Activated CD4-positive, alpha-beta memory T cell treated with anti-CD3 and anti-CD28 coated beads for 36 hours (primary cell): ENCODE measurements at regions not wholly inside any gene's neighbourhood (a gene's known extent, or its start where the extent isn't known, plus 50 kb on each side); places are given as distances from the start of the nearest gene placed in this dataset.
"Not testable (repeated sequence)": the region's sequence is repeated elsewhere in the genome, so short reads cannot be mapped to it uniquely, and the experiment has no call there.

Source experiments
- CTCF ChIA-PET: fragments of 350-600 bp; sonication (Branson Sonifier 250); formaldehyde crosslinking; loops from one replicate; lab custom pipeline; 2021; ENCODE audit warnings: antibody characterized with exemption, inconsistent platforms; lab: Charles Lee
- POLR2A ChIA-PET: fragments of 350-600 bp; sonication (Branson Sonifier 250); formaldehyde crosslinking; loops from one replicate; lab custom pipeline; 2021; ENCODE audit warnings: antibody characterized with exemption; lab: Charles Lee
- DNase-seq: peaks from one replicate; pipeline ENCODE4 v3.0.0-alpha.2; 2020
- H3K27ac Mint-ChIP-seq: one replicate; pipeline ENCODE4 v1.8.0; 2021; ENCODE audit warnings: mixed read lengths
- H3K27me3 Mint-ChIP-seq: one replicate; pipeline ENCODE4 v1.8.0; 2021; ENCODE audit warnings: mixed read lengths
- H3K36me3 Mint-ChIP-seq: one replicate; pipeline ENCODE4 v1.8.0; 2021; ENCODE audit warnings: mixed read lengths
- H3K4me1 Mint-ChIP-seq: one replicate; pipeline ENCODE4 v1.8.0; 2021; ENCODE audit warnings: low read depth, mixed read lengths
- H3K4me3 Mint-ChIP-seq: one replicate; pipeline ENCODE4 v1.8.0; 2021; ENCODE audit warnings: mild to moderate bottlenecking, mixed read lengths
- H3K9me3 Mint-ChIP-seq: one replicate; pipeline ENCODE4 v1.8.0; 2021; ENCODE audit warnings: mixed read lengths
- intact Hi-C: fragments of 100-400 bp; cut with micrococcal nuclease; formaldehyde crosslinking; loops from one replicate; pipeline ENCODE4 v1.15.1; 2023

- ChIA-PET POLR2A (no interaction called here), CTCF (no interaction called here)
- Mint-ChIP-seq H3K27ac (no peak overlapping the region), H3K36me3 (no peaks in the 10 kb centered on the region), H3K9me3 (peaks cover 2% of the 10 kb centered on the region), H3K4me3 (no peak overlapping the region), H3K27me3 (no peaks in the 10 kb centered on the region), H3K4me1 (no peaks in the 10 kb centered on the region)
- intact Hi-C loops = no loop called here
- DNase-seq = no peak
Observed at GRCh38 chr6:97705568-97705967, 422.6 kb upstream of the MMS22L start.

- Mint-ChIP-seq H3K4me3 (no peak overlapping the region), H3K36me3 (no peaks in the 10 kb centered on the region), H3K4me1 (no peaks in the 10 kb centered on the region), H3K9me3 (peaks cover 6% of the 10 kb centered on the region), H3K27ac (no peak overlapping the region), H3K27me3 (no peaks in the 10 kb centered on the region)
- ChIA-PET CTCF (no interaction called here), POLR2A (no interaction called here)
- no peak for DNase-seq
- intact Hi-C loops = no loop called here
Observed at GRCh38 chr6:97712751-97713150, 429.7 kb upstream of the MMS22L start.

GRCh38 chr6:97714772-97715171, 431.8 kb upstream of the MMS22L start:
- DNase-seq = no peak
- intact Hi-C loops = no loop called here
- no peaks in the 10 kb centered on the region for H3K4me1 Mint-ChIP-seq
- POLR2A ChIA-PET = no interaction called here
- no peaks in the 10 kb centered on the region for H3K36me3 Mint-ChIP-seq
- no peaks in the 10 kb centered on the region for H3K27me3 Mint-ChIP-seq
- H3K9me3 Mint-ChIP-seq = peaks cover 6% of the 10 kb centered on the region
- CTCF ChIA-PET = no interaction called here
- no peak overlapping the region for H3K27ac Mint-ChIP-seq
- H3K4me3 Mint-ChIP-seq = no peak overlapping the region

GRCh38 chr6:97717086-97717485, 434.1 kb upstream of the MMS22L start:
- POLR2A ChIA-PET = no interaction called here
- H3K9me3 Mint-ChIP-seq = peaks cover 4% of the 10 kb centered on the region
- DNase-seq = no peak
- CTCF ChIA-PET = no interaction called here
- H3K27ac Mint-ChIP-seq = no peak overlapping the region
- H3K4me1 Mint-ChIP-seq = no peaks in the 10 kb centered on the region
- H3K4me3 Mint-ChIP-seq = no peak overlapping the region
- no peaks in the 10 kb centered on the region for H3K27me3 Mint-ChIP-seq
- intact Hi-C loops = no loop called here
- H3K36me3 Mint-ChIP-seq = no peaks in the 10 kb centered on the region

- ChIA-PET POLR2A (no interaction called here), CTCF (no interaction called here)
- no peaks in the 10 kb centered on the region for H3K27me3 Mint-ChIP-seq
- intact Hi-C loops = no loop called here
- no peak for DNase-seq
- no peaks in the 10 kb centered on the region for H3K4me1 Mint-ChIP-seq
- no peaks in the 10 kb centered on the region for H3K9me3 Mint-ChIP-seq
- no peak overlapping the region for H3K4me3 Mint-ChIP-seq
- H3K27ac Mint-ChIP-seq = no peak overlapping the region
- no peaks in the 10 kb centered on the region for H3K36me3 Mint-ChIP-seq
Observed at GRCh38 chr6:97726378-97726777, 443.4 kb upstream of the MMS22L start.

GRCh38 chr6:97732045-97732444, 449.0 kb upstream of the MMS22L start:
- H3K4me1 Mint-ChIP-seq = no peaks in the 10 kb centered on the region
- intact Hi-C loops = no loop called here
- H3K9me3 Mint-ChIP-seq = no peaks in the 10 kb centered on the region
- POLR2A ChIA-PET = no interaction called here
- H3K4me3 Mint-ChIP-seq = no peak overlapping the region
- H3K36me3 Mint-ChIP-seq = no peaks in the 10 kb centered on the region
- H3K27ac Mint-ChIP-seq = no peak overlapping the region
- H3K27me3 Mint-ChIP-seq = no peaks in the 10 kb centered on the region
- CTCF ChIA-PET = no interaction called here
- DNase-seq = no peak

- no peak overlapping the region for H3K4me3 Mint-ChIP-seq
- no peaks in the 10 kb centered on the region for H3K4me1 Mint-ChIP-seq
- no peak overlapping the region for H3K27ac Mint-ChIP-seq
- H3K27me3 Mint-ChIP-seq = no peaks in the 10 kb centered on the region
- no peaks in the 10 kb centered on the region for H3K9me3 Mint-ChIP-seq
- CTCF ChIA-PET = no interaction called here
- DNase-seq = no peak
- no peaks in the 10 kb centered on the region for H3K36me3 Mint-ChIP-seq
- POLR2A ChIA-PET = no interaction called here
- intact Hi-C loops = no loop called here
Observed at GRCh38 chr6:97757575-97757974, 474.6 kb upstream of the MMS22L start.

GRCh38 chr6:97765461-97765860, 482.4 kb upstream of the MMS22L start:
- CTCF ChIA-PET = interaction anchor here (0.6 kb wide), 1 partner anchor 53 kb away, joined by 3 read pairs; no protein-coding TSS in a partner anchor
- Mint-ChIP-seq H3K4me3 (no peak overlapping the region), H3K27ac (no peak overlapping the region), H3K9me3 (no peaks in the 10 kb centered on the region), H3K4me1 (no peaks in the 10 kb centered on the region), H3K36me3 (no peaks in the 10 kb centered on the region), H3K27me3 (no peaks in the 10 kb centered on the region)
- intact Hi-C loops = no loop called here
- no peak for DNase-seq
- POLR2A ChIA-PET = no interaction called here

GRCh38 chr6:97771372-97771771, 488.4 kb upstream of the MMS22L start:
- no peaks in the 10 kb centered on the region for H3K36me3 Mint-ChIP-seq
- no peaks in the 10 kb centered on the region for H3K27me3 Mint-ChIP-seq
- POLR2A ChIA-PET = no interaction called here
- H3K4me3 Mint-ChIP-seq = no peak overlapping the region
- peaks cover 3% of the 10 kb centered on the region for H3K9me3 Mint-ChIP-seq
- CTCF ChIA-PET = no interaction called here
- DNase-seq = no peak
- H3K27ac Mint-ChIP-seq = no peak overlapping the region
- intact Hi-C loops = no loop called here
- H3K4me1 Mint-ChIP-seq = no peaks in the 10 kb centered on the region

- H3K27ac Mint-ChIP-seq = no peak overlapping the region
- no peaks in the 10 kb centered on the region for H3K27me3 Mint-ChIP-seq
- no peak for DNase-seq
- ChIA-PET CTCF (no interaction called here), POLR2A (no interaction called here)
- H3K9me3 Mint-ChIP-seq = peaks cover 3% of the 10 kb centered on the region
- no peaks in the 10 kb centered on the region for H3K36me3 Mint-ChIP-seq
- no peaks in the 10 kb centered on the region for H3K4me1 Mint-ChIP-seq
- no peak overlapping the region for H3K4me3 Mint-ChIP-seq
- intact Hi-C loops = no loop called here
Observed at GRCh38 chr6:97775012-97775411, 492.0 kb upstream of the MMS22L start.

GRCh38 chr6:97778290-97779038, 495.4 kb upstream of the MMS22L start:
- Mint-ChIP-seq H3K27me3 (no peaks in the 10 kb centered on the region), H3K4me3 (no peak overlapping the region), H3K36me3 (no peaks in the 10 kb centered on the region), H3K4me1 (no peaks in the 10 kb centered on the region), H3K27ac (no peak overlapping the region), H3K9me3 (no peaks in the 10 kb centered on the region)
- ChIA-PET POLR2A (no interaction called here), CTCF (no interaction called here)
- DNase-seq = no peak
- intact Hi-C loops = no loop called here

- H3K4me3 Mint-ChIP-seq, POLR2A ChIA-PET, H3K4me1 Mint-ChIP-seq, H3K36me3 Mint-ChIP-seq, H3K27me3 Mint-ChIP-seq, DNase-seq, H3K27ac Mint-ChIP-seq, intact Hi-C loops, H3K9me3 Mint-ChIP-seq, CTCF ChIA-PET: not testable (repeated sequence)
Observed at GRCh38 chr6:97779039-97779766, 496.2 kb upstream of the MMS22L start.
